GM12878 (cell line): ENCODE measurements at regions not wholly inside any gene's neighbourhood (a gene's known extent, or its start where the extent isn't known, plus 50 kb on each side); places are given as distances from the start of the nearest gene placed in this dataset.

ENCODE experiments used
- EGR1 ChIP-seq, 2 experiments: IDR thresholded peaks; 1 replicate in 1 of 2; 2 replicates in 1 of 2; pipeline ENCODE4 v1.6.1; 2011 to 2012; ENCODE audit warnings: low read depth in 2 of 2, low read length in 2 of 2, borderline replicate concordance in 1 of 2, mild to moderate bottlenecking in 1 of 2, moderate library complexity in 1 of 2
- POLR2A ChIP-seq: IDR thresholded peaks from 2 replicates; pipeline ENCODE4 v1.6.1; 2011; ENCODE audit warnings: low read depth, mild to moderate bottlenecking, low read length
- TF ChIP-seq, protein P1 (sequence below): IDR thresholded peaks from 2 replicates; pipeline ENCODE4 v1.6.1; 2012; ENCODE audit warnings: low read length, inconsistent platforms

DNA sequence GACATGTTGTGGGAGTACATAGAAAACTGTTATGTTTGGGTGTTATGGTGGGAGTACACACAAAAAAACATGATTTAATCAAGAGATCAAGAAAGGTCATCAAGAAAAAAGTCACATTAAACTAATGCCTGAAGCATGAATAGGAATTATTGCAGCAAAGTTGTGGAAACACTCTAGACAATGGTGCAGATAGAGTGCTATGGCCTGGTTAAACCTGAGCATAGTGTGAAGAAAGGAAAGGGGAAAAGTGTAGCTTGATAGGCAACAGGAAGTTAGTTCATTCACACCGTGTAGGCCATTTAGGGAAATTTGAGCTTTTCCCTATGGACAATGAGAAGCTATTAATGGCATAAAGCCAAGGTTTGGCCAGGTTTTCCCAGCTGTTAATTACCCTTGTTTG lies 162.1 kb upstream of the EMCN start:
- TF ChIP-seq POLR2A, result no peak
- TF ChIP-seq, protein P1, sequence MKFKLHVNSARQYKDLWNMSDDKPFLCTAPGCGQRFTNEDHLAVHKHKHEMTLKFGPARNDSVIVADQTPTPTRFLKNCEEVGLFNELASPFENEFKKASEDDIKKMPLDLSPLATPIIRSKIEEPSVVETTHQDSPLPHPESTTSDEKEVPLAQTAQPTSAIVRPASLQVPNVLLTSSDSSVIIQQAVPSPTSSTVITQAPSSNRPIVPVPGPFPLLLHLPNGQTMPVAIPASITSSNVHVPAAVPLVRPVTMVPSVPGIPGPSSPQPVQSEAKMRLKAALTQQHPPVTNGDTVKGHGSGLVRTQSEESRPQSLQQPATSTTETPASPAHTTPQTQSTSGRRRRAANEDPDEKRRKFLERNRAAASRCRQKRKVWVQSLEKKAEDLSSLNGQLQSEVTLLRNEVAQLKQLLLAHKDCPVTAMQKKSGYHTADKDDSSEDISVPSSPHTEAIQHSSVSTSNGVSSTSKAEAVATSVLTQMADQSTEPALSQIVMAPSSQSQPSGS, result no peak
- no peak for TF ChIP-seq EGR1 (IDR thresholded peaks at IDR 0.05; ENCODE audit: borderline replicate concordance in 1 of 2, low read depth in 2 of 2, low read length in 2 of 2)
